Activated CD8-positive, alpha-beta memory T cell treated with anti-CD3 and anti-CD28 coated beads, Interleukin-2, amount 10 ng/mL, durations not matched to agents 7 days and 5 days (primary cell): ENCODE measurements at regions not wholly inside any gene's neighbourhood (a gene's known extent, or its start where the extent isn't known, plus 50 kb on each side); places are given as distances from the start of the nearest gene placed in this dataset.

ENCODE experiments used
- ATAC-seq: fragments of 150-1000 bp; cut with Tn5 transposase; one replicate; pipeline ENCODE4 v1.10.0; 2021; ENCODE audit warnings: moderate library complexity
- CTCF ChIA-PET: fragments of 350-600 bp; sonication (Branson Sonifier 250); formaldehyde crosslinking; loops from one replicate; lab custom pipeline; 2021; ENCODE audit warnings: antibody characterized with exemption; lab: Charles Lee
- DNase-seq: peaks from one replicate; pipeline ENCODE4 v3.0.0-alpha.2; 2020
- H3K27ac Mint-ChIP-seq: one replicate; pipeline ENCODE4 v1.8.0; 2021; ENCODE audit warnings: mild to moderate bottlenecking, mixed read lengths
- H3K27me3 Mint-ChIP-seq: one replicate; pipeline ENCODE4 v1.8.0; 2021; ENCODE audit warnings: mixed read lengths
- H3K36me3 Mint-ChIP-seq: one replicate; pipeline ENCODE4 v1.8.0; 2021; ENCODE audit warnings: mild to moderate bottlenecking, mixed read lengths
- H3K4me1 Mint-ChIP-seq: one replicate; pipeline ENCODE4 v1.8.0; 2021; ENCODE audit warnings: mixed read lengths
- H3K4me3 Mint-ChIP-seq: one replicate; pipeline ENCODE4 v1.8.0; 2021; ENCODE audit warnings: mild to moderate bottlenecking, moderate library complexity, mixed read lengths
- H3K9me3 Mint-ChIP-seq: one replicate; pipeline ENCODE4 v1.8.0; 2022; ENCODE audit warnings: low read depth, mixed read lengths

- Mint-ChIP-seq H3K27me3 (no peaks in the 10 kb centered on the region), H3K4me1 (peaks cover 3% of the 10 kb centered on the region), H3K9me3 (peaks cover 3% of the 10 kb centered on the region), H3K4me3 (no peak overlapping the region), H3K27ac (no peak overlapping the region), H3K36me3 (peaks cover 1% of the 10 kb centered on the region)
- DNase-seq, result no peak
- ATAC-seq, result no peak
- CTCF ChIA-PET, result no interaction called here
Measured at GRCh38 chr14:53358166-53358565, 205.0 kb upstream of the DDHD1 start.

DNA sequence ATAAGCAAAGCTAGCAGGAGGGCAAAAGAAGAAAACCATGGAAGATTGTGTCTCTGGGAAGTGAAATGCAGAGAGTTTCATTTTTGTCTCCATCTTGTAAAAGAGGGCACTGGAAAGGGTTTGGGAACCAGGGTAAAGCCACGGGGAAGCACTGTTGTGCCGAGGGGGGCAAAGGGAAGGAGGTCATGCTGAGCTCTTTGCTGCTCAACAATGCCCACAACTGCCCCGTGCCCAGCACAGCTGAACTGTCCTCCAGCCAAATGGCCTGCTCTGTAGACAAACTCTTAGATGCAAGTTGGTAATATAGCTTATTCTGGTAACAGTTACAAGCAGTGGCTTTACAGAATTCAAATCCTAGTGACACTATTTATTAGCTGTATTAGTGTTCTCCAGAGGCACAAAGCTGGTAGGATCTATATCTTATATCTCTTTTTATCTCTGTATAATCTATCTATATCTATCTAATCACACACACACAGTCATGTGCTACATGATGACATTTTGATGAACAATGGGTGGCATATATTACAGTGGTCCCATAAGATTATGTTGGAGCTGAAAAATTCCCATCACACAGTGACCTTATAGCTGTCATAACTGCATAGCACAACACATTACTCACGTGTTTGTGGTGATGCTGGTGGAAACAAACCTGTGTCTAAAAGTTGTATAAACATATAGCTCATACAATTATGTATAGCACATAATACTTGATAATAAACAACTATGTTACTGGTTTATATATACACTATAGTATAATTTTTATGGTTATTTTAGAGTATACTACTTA is 203.4 kb upstream of the DDHD1 start:
- peaks cover 1% of the 10 kb centered on the region for H3K36me3 Mint-ChIP-seq
- H3K4me1 Mint-ChIP-seq, result peaks cover 3% of the 10 kb centered on the region
- H3K4me3 Mint-ChIP-seq, result no peak overlapping the region
- CTCF ChIA-PET, result no interaction called here
- no peaks in the 10 kb centered on the region for H3K9me3 Mint-ChIP-seq
- no peak for DNase-seq
- no peak for ATAC-seq
- H3K27ac Mint-ChIP-seq, result no peak overlapping the region
- no peaks in the 10 kb centered on the region for H3K27me3 Mint-ChIP-seq

DNA sequence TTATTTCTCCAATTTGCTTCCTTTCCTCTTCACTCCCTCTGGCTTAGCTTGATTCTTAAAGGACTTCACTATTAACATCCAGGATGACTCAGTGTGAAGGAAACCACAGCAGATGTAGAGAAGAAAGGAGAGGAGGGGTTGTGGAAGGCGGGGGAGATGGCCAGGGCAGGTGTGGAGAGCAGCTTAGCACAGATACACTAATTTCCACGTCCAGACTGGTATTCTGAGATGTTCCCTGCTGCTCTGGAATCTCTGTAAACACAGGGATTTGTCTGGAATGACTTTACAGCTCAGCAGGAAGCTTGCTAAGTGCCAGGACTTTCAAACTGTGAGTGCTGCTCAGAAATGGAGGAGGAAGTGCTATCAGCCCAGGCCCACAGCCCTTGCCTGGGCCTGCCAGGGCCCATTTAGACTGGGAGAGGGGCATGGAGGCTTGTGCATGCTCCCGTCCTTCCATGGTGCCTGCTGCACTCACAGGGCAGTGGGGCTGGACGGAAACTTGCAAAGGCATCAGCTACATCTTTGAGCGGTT is 202.5 kb upstream of the DDHD1 start:
- Mint-ChIP-seq H3K4me3 (no peak overlapping the region), H3K9me3 (no peaks in the 10 kb centered on the region), H3K4me1 (peaks cover 3% of the 10 kb centered on the region), H3K27ac (no peak overlapping the region), H3K36me3 (peaks cover 1% of the 10 kb centered on the region), H3K27me3 (no peaks in the 10 kb centered on the region)
- no peak for DNase-seq
- ATAC-seq, result no peak
- CTCF ChIA-PET, result no interaction called here

GRCh38 chr14:53354336-53354735 is 201.2 kb upstream of the DDHD1 start:
- no peaks in the 10 kb centered on the region for H3K9me3 Mint-ChIP-seq
- ATAC-seq (no peak), DNase-seq (no peak)
- H3K36me3 Mint-ChIP-seq, result peaks cover 1% of the 10 kb centered on the region
- CTCF ChIA-PET, result no interaction called here
- no peak overlapping the region for H3K4me3 Mint-ChIP-seq
- H3K27ac Mint-ChIP-seq, result no peak overlapping the region
- peaks cover 3% of the 10 kb centered on the region for H3K4me1 Mint-ChIP-seq
- no peaks in the 10 kb centered on the region for H3K27me3 Mint-ChIP-seq

GRCh38 chr14:53350866-53351265 is 197.7 kb upstream of the DDHD1 start:
- Mint-ChIP-seq H3K36me3 (no peaks in the 10 kb centered on the region), H3K9me3 (no peaks in the 10 kb centered on the region), H3K27me3 (no peaks in the 10 kb centered on the region), H3K27ac (no peak overlapping the region), H3K4me3 (no peak overlapping the region), H3K4me1 (peaks cover 3% of the 10 kb centered on the region)
- DNase-seq (no peak), ATAC-seq (no peak)
- CTCF ChIA-PET, result no interaction called here

DNA sequence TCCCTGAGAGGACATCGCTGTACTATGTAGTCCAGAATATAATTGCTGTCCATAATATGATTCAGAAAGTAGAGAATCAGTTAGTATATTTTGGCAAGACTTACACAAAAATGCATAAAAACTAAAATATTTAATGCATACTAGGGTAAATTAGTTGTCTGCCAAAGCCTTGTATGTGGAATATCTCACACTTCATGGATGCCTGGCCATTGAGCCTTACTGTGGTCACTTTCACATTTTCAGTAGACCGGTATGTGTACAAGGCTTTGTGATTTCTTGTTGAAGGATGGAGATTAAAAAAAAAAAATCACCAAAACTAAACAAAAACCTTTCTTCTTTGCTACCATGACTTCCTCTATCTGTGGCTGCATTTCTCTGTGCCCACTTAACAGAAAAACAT is 197.3 kb upstream of the DDHD1 start:
- Mint-ChIP-seq H3K4me1 (peaks cover 1% of the 10 kb centered on the region), H3K4me3 (no peak overlapping the region), H3K36me3 (no peaks in the 10 kb centered on the region), H3K9me3 (no peaks in the 10 kb centered on the region), H3K27ac (no peak overlapping the region), H3K27me3 (no peaks in the 10 kb centered on the region)
- ATAC-seq, result no peak
- CTCF ChIA-PET, result no interaction called here
- DNase-seq, result no peak

DNA sequence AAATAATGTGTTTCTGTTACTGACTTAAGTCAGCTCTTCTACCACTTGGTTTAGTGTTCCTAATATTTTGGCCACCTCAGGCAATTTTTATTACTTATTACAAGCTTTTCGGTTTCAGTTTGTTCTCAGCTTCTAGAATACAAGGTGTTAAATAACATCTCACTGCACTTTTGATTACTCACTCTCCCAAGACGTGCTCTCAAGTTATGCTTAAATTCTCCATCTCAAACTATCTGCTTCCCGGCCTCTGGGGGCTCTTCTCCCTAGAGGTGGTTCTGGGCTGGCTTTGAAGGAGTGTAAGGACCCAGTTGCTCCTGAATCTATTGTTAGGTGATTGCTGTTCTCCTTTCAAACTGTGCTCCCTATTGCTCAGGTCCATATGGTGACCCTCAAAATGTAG is 193.9 kb upstream of the DDHD1 start:
- Mint-ChIP-seq H3K4me3 (no peak overlapping the region), H3K36me3 (no peaks in the 10 kb centered on the region), H3K9me3 (no peaks in the 10 kb centered on the region), H3K4me1 (no peaks in the 10 kb centered on the region), H3K27ac (no peak overlapping the region), H3K27me3 (no peaks in the 10 kb centered on the region)
- CTCF ChIA-PET, result no interaction called here
- no peak for DNase-seq
- no peak for ATAC-seq

- Mint-ChIP-seq H3K9me3 (no peaks in the 10 kb centered on the region), H3K4me1 (no peaks in the 10 kb centered on the region), H3K4me3 (no peak overlapping the region), H3K27me3 (no peaks in the 10 kb centered on the region), H3K27ac (no peak overlapping the region), H3K36me3 (no peaks in the 10 kb centered on the region)
- ATAC-seq (no peak), DNase-seq (no peak)
- CTCF ChIA-PET, result no interaction called here
Measured at GRCh38 chr14:53341324-53341723, 188.2 kb upstream of the DDHD1 start.

DNA sequence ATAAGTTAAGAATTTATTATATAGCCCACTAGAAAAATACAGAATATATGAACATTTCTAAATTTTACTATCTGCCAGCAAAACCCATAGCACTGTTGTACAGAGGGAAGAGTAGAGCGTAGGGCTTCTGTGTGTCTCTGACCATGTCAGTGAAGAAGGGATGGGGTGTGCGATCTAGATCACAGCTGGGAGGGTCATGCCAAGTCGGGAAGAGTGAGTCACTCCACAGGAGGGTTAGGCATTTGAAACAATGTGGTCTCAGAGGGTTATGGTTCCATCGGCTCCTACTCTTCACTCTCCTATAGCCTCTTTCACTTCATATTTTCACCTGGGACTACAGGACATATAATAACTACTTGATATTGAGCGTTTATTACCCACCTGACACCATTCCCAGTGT is 185.1 kb upstream of the DDHD1 start:
- no peaks in the 10 kb centered on the region for H3K36me3 Mint-ChIP-seq
- CTCF ChIA-PET, result no interaction called here
- ATAC-seq (no peak), DNase-seq (no peak)
- H3K27ac Mint-ChIP-seq, result no peak overlapping the region
- no peaks in the 10 kb centered on the region for H3K4me1 Mint-ChIP-seq
- no peaks in the 10 kb centered on the region for H3K9me3 Mint-ChIP-seq
- H3K4me3 Mint-ChIP-seq, result no peak overlapping the region
- H3K27me3 Mint-ChIP-seq, result no peaks in the 10 kb centered on the region

DNA sequence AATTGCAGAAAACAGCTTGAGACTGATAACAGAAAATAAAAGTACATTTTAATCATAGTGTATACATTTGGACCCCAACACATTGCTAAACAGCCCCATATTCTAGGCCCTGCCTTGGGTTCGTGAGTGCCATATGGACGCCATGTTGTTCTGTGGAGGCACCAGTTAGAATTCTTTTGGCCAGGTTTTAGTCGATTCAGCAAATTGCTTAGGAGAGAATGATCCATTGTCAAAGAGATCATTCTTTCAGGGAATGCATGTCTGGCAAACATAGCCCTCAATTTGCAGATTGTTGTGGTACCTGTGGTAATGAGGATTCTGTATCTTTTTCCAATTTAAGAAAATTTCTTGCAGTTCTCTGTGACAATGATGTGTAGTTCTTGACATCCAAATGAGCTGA is 183.6 kb upstream of the DDHD1 start:
- no peak overlapping the region for H3K27ac Mint-ChIP-seq
- DNase-seq (no peak), ATAC-seq (no peak)
- no peaks in the 10 kb centered on the region for H3K27me3 Mint-ChIP-seq
- H3K4me3 Mint-ChIP-seq, result no peak overlapping the region
- no peaks in the 10 kb centered on the region for H3K36me3 Mint-ChIP-seq
- H3K4me1 Mint-ChIP-seq, result no peaks in the 10 kb centered on the region
- CTCF ChIA-PET, result no interaction called here
- no peaks in the 10 kb centered on the region for H3K9me3 Mint-ChIP-seq

- no peaks in the 10 kb centered on the region for H3K36me3 Mint-ChIP-seq
- CTCF ChIA-PET, result no interaction called here
- H3K27ac Mint-ChIP-seq, result no peak overlapping the region
- ATAC-seq (no peak), DNase-seq (no peak)
- no peak overlapping the region for H3K4me3 Mint-ChIP-seq
- H3K9me3 Mint-ChIP-seq, result no peaks in the 10 kb centered on the region
- no peaks in the 10 kb centered on the region for H3K4me1 Mint-ChIP-seq
- H3K27me3 Mint-ChIP-seq, result no peaks in the 10 kb centered on the region
Measured at GRCh38 chr14:53333809-53334208, 180.7 kb upstream of the DDHD1 start.

DNA sequence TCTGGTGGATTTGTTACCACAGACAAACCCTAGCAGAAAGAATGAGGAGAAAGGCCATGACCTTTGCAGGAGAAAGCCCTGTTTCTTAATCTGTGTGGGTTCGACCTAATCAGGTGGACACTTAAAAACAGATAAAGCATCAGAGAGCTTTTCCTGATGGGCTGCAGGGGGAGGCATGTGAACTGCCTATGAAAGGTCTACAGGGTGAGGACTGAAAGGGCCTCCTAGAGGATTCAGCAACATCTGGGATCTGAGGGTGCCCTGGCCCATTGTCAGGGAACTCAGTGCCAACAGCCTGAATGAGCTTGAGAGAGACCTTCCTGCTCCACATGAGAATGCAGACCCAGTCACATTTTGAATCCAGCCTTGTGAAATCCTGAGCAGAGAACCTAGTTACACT is 178.8 kb upstream of the DDHD1 start:
- Mint-ChIP-seq H3K27ac (no peak overlapping the region), H3K36me3 (no peaks in the 10 kb centered on the region), H3K4me3 (no peak overlapping the region), H3K9me3 (no peaks in the 10 kb centered on the region), H3K27me3 (no peaks in the 10 kb centered on the region), H3K4me1 (no peaks in the 10 kb centered on the region)
- no peak for DNase-seq
- CTCF ChIA-PET, result no interaction called here
- no peak for ATAC-seq

- no peaks in the 10 kb centered on the region for H3K9me3 Mint-ChIP-seq
- no peaks in the 10 kb centered on the region for H3K27me3 Mint-ChIP-seq
- H3K27ac Mint-ChIP-seq, result no peak overlapping the region
- H3K4me1 Mint-ChIP-seq, result no peaks in the 10 kb centered on the region
- CTCF ChIA-PET, result no interaction called here
- no peaks in the 10 kb centered on the region for H3K36me3 Mint-ChIP-seq
- no peak for ATAC-seq
- no peak for DNase-seq
- no peak overlapping the region for H3K4me3 Mint-ChIP-seq
Measured at GRCh38 chr14:53331247-53331646, 178.1 kb upstream of the DDHD1 start.

- Mint-ChIP-seq H3K9me3 (no peaks in the 10 kb centered on the region), H3K4me1 (no peaks in the 10 kb centered on the region), H3K27ac (no peak overlapping the region), H3K27me3 (no peaks in the 10 kb centered on the region), H3K36me3 (no peaks in the 10 kb centered on the region), H3K4me3 (no peak overlapping the region)
- CTCF ChIA-PET, result no interaction called here
- DNase-seq (no peak), ATAC-seq (no peak)
Measured at GRCh38 chr14:53330441-53330840, 177.3 kb upstream of the DDHD1 start.
